GM19193 (cell line): ENCODE measurements at regions not wholly inside any gene's neighbourhood (a gene's known extent, or its start where the extent isn't known, plus 50 kb on each side); places are given as distances from the start of the nearest gene placed in this dataset.

Experiments
- POLR2A ChIP-seq: IDR thresholded peaks from 4 replicates; pipeline ENCODE4 v1.6.1; 2011; ENCODE audit not compliant: insufficient read depth, insufficient read length; ENCODE audit errors: extremely low read depth

DNA sequence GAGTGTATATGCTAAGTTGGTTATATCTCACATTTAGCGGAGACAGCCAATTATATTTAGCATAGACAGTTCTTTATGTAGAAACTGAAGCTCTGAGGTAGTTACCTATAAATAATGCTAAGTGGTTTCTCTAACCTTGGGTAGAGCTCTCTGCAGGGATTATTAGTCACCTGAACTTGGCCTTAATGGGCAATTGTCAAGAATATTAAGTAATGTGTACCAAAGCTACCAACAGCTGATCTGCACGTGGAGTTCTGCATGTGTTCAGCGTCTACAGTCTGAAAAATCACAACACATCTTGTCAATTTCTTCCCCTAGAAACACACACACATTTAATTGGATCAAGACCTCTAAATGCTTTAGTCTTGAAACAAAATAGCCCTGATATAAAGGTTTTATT lies 740.6 kb upstream of the FAM241A start:
- TF ChIP-seq POLR2A, result no peak

DNA sequence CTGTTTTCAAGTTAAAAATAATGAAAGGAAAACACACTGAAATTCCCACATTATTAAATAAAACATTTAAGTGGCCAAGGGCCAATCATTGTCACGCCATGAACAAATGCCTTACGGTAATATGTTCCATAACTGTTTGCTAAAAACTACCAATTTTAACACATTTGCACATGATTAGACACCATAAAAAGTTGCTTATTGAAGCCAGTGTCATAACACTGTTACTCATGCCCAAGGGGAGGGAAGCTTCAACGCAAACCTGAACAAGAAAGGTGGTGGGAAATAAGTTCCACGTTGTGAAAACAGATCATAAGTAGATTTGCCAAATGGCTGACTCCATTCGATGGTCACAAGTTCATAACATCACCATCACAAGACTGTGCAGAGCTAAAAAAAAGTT lies 739.3 kb upstream of the FAM241A start:
- TF ChIP-seq POLR2A, result no peak

DNA sequence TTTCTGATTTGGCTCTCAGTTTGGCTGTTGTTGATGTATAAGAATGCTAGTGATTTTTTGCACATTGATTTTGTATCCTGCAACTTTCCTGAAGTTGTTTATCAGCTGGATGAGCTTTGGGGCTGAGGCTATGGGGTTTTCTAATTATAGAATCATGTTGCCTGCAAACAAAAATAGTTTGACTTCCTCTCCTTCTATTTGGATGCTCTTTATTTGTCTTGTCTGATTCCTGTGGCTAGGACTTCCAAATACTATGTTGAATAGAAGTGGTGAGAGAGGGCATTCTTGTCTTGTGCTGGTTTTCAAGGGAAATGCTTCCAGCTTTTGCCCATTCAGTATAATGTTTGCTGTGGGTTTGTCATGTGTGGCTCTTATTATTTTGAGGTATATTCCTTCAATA lies 734.7 kb upstream of the FAM241A start:
- TF ChIP-seq POLR2A, result no peak

DNA sequence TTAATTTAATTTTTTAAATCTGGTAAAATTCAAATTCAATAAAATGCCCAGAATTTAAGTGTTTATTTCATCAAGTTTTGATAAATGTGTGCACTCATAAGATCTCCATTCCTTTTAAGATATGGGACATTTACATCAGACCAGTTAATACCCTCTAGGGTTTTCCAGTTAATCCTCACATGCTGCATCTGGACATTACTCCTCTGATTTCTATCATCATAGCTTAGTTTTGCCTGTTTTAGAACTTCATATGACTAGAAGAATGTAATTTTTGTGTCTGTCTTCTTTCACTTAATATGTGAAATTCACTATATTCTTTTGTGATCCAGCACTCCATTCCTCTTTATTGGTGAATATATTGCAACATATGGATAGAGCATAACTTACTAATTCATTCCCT lies 727.7 kb upstream of the FAM241A start:
- no peak for TF ChIP-seq POLR2A

DNA sequence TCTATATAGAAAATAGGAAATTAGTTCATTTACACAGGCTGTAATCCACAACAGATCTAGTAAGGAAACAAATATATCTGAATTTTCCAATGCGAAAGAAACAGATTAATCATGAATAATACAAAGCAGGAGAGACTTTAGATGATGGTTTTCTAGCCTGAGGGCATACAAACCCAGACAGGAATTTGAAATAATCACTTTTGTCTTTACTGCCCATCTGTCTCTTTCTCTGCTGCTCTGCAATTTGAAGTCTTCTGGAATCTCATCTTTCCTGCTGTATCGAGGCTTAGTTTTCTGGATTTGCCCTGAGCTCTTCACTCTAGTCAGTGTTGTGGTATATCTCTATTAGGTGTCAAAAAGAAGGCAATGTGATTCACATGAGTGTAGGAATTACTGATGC lies 711.8 kb upstream of the FAM241A start:
- TF ChIP-seq POLR2A, result no peak

DNA sequence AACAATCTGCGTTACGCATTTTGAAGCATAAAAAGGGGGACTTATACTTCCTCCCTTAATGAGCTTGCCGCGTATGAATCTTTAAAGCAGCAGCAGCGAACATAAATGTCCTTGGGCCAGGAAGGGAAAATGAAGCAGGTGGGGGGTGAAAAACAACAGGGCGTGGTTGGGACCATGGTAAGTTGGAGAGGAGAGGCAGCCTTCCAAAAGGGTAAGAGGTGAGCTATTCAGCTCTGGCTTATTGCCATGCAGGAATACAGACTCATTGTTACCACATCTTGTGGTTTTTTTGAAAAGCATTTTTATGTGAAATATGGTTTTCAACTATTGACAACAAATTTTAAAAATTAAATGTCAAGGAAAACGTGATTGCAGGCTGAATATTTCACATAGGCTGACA lies 710.7 kb upstream of the FAM241A start:
- no peak for TF ChIP-seq POLR2A

DNA sequence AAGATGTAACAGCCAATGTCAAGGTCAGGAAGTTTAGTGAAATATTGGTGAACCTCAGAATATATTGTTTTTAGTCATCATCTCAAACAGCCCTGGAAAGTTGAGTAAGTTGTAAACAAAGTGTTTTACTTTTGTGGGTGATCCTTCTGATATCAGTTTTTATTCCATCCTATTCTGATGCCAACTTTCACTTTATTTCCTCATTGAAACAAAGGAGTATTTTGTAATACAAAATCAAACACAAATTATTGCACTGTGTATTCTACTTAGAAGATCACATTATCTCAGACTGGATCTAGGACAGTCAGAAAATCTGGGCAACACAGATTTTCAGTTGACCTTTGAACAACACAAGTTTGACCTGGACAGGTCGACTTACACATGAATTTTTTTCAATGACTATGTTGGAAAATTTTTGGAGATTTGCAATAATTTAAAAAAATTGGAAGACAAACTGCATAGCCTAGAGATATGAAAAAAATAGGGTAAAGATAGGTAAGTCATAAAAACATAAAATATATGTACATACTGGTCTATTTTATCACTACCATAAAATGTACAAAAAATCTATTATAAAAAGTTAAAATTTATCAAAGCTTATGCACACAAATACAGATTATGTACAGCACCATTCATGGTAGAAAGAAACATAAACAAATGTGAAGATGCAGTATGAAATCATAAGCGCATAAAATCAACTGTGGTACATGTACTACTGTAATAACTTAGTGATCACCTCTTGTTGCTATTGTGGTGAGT lies 709.1 kb upstream of the FAM241A start:
- TF ChIP-seq POLR2A, result no peak

DNA sequence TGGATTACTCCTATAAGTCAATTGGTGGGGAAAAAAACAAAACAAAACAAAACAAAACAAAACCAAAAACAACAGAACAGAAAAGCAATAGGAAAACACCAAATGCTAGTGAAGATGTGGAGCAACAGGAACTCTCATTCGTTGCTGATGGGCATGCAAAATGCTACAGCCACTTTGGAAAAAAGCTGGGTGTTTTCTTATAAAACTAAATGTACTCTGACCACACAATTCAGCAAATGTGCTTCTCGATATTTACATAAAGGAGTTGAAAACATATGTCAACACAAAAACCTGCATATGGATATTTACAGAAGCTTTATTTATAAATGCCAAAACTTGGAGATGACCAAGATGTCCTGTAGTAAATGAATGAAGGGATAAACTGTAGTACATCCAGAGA lies 703.6 kb upstream of the FAM241A start:
- no peak for TF ChIP-seq POLR2A

DNA sequence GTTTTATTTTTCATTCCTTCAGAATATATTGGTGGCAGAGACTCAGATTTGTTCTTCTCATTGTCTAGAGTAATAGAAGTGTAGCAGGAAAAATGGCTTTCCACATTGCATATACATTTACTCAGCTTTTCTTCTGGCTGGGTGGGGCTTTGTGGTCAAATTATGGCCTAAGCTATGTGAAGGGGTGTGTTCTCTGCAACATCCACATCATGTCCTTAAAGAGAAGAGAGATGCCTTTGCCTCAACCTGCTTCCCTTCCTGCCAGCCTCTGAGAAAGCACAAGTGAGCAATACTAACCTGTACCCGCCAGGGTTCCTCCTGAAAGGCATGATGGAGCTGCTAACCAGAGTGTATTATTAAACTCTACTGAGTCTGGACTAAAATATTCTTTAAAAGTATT lies 695.6 kb upstream of the FAM241A start:
- TF ChIP-seq POLR2A, result no peak

DNA sequence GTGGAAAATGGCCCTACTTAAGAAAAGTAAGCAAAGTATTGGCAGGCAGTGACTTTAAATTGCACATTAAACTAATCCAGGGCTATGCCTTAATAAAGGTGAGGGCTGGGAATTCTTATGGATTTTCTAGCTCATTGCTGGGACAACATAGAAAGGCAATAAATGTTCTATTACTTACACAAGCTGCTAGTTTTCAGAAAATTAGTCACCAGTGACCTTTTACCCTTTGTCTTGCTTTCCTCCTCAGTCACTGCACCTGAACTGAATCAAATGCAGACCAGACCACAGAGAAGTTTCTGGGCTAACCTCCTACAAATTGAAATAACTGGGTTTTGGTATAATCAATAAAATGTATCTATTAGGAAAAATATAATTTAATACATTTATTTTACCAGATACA lies 694.4 kb upstream of the FAM241A start:
- TF ChIP-seq POLR2A, result no peak

DNA sequence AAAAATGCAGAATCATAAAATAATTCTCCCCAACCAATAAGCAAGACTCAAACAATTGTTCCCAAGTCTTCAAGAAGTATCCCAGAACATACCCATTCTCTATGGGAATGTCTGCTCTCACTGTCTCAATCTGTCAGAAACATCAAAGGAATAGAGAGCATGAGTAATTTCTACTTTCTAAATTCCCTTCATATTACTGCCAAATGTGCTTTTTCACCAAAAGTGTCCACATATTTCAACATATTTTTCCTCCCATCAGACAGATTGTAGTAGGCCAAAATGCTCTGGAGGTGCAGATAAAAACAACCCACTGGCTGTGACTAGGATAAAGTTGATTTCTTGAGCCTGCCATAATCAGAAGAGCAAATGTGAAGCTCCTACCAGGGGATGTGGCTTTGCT lies 692.0 kb upstream of the FAM241A start:
- no peak for TF ChIP-seq POLR2A

DNA sequence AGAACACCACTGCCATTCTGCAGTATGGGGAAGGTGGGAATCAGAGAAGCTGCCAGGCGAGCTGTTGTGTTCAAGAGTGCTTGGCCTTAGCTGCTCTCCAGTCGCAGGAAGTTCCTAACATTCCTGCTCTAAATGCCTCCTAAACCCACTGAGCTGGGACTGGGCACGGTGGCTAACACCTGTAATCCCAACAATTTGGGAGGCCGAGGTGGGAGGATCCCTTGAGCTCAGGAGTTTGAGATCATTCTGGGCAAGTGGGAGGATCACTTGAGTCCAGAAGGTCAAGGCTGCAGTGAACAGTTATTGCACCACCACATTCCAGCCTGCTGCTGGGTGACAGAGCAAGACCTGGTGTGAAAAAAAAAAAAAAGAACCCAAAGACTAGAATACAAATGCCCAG lies 690.3 kb upstream of the FAM241A start:
- no peak for TF ChIP-seq POLR2A

DNA sequence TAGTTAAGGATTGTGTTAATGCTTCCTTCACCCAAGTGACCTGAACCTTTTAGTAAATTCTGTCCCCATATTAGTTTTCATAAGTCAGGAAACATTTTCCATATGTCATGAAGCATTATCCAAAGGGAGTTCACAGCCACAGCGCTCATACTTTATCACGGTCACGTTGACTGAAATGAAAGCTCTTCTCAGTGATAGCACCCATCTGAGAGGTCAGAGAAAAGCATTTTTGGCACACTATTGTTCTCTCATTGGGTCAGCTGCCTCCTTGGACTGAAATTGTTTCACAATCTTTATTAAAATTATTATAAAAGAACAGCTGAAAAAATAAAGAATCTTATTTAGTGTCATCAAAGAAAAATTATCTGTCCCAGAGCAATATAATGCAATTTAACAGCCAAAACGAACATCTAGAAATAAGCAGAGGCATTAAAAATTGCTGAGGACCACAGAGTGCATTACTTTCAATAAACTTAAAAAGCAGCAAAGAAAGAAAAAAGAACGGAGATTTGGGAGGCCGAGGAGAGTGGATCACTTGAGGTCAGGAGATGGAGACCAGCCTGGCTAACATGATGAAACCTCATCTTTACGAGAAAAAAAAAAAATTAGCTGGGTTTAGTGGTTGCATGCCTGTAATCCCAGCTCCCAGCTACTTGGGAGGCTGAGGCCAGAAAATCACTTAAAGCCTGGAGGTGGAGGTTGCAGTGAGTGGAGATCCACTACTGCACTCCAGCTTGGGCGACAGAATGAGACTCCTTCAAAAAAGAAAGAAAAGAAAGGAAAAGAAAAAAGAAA lies 680.8 kb upstream of the FAM241A start:
- TF ChIP-seq POLR2A, result no peak

DNA sequence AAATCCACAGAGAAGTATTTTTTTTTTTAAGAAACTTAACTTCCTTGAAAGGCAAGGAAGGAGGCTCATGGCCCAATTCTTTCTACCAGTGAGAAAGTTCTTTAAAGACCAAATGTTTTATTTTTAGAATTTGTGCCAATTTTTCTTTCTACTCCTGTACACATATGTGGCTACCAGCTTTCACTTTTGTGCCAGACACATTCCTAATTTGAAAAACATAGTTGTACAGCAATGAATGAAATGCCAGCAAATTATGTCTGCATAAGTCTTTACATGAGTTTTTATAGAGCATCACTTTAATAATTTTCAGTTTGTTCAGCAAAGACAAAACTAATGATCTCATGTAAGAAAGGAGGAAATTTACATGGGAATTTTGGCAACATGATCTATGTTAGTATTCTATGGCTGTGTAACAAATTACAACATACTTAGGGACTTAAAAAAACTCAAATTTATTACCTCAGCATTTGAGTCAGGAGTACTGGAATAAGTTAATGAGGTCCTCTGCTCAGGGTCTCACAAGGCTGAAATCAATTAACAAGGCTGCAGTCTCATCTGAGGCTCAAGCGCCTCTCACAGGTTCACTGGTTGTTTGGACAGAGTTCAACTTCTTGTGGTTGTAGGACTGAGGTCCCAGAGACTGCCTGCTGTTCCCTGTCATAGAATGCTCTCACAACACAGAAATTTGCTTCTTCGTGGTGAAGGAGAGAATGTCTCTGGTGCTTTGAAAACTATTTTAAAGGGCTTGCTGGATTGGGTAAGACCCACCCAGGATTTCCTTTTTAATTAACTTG lies 678.2 kb upstream of the FAM241A start:
- TF ChIP-seq POLR2A, result no peak

DNA sequence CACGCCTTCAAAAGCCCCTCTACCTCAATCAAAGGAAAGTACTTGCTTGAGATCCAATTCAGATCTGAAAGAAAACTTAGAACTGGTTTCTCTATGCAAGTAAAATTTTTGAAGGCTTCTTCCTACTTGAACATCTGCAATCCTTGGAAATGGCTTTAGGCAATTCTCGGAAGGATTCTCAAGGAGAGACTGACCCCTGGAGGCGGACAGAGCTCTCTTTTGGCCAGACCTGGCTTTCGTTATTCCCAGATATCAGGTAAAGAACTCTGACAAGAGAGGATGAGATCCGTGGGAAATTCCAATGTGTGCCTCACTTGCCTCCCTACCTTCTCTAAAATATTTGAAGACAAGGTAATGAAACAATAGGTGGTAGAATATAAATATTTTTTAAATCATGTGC lies 670.3 kb upstream of the FAM241A start:
- no peak for TF ChIP-seq POLR2A

DNA sequence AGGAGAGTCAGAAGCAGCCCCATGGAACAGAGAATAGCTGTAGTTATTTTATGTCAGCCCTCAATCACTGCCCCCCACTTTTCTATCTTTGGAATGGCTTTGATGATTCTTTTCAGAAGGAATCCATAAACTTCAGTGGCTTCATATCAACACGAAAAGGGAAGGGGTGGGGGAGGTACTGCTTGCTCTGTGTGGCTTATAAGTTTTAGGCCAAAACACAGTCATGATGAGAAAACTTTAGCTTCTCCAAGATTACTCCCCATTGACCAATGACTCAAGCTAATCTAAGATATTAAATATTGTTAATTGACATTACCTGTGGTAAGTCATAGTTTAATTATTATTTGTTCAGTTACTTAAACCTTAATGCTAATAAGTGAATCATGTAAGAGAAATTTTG lies 669.6 kb upstream of the FAM241A start:
- TF ChIP-seq POLR2A, result no peak

DNA sequence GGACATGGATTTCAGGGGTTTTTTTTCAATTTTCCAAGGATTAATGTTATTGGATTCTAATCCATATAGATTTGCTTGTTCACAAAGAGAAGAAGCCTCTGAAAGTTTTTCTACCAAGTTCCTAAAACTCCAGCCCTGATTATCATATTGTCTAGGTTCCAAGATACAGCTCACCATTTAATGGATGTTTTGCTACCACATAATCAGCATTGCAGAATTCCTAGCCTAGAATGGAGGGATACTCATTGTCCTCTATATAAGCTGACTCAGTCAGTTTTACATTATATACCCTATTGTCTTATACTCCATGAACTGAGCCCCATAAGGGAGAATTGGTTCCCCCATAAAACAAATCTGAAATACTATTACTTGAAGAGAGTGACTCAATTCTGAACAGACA lies 664.7 kb upstream of the FAM241A start:
- TF ChIP-seq POLR2A, result no peak
